ENCODE measurements at regions not wholly inside any gene's neighbourhood (a gene's known extent, or its start where the extent isn't known, plus 50 kb on each side); places are given as distances from the start of the nearest gene placed in this dataset.

DNA sequence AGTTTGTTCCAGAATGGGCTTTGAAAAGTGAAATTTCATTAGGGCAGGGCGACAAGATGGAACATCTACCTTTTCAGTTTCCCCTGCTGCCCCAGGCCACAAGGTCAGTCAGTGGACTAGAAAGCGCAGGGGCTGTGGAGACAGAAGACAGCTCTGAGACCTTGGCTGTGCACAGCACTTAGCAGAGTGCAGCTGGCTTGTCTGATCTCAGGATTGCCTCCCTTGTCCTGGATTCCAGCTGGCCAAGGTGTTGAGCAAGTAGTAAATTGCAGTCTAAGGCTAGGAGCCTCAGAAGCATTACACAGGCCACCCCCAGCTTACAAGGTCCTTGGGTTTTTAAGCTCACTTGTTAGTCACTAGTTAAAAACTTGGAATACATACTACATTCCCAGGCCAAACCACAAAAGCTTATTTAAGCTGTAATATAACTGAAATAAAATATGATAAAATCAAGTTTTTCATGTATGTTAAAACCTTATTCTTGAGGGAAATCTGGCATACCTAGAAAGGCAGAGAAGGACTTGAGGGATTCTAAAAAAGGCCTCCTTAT lies 67.3 kb upstream of the NPY start:
- Mint-ChIP-seq H3K27ac (no peak overlapping the region), H3K4me1 (ENCODE audit: low read depth) (no peaks in the 10 kb centered on the region), H3K27me3 (ENCODE audit: insufficient read depth) (no peaks in the 10 kb centered on the region; the same call in 1 of the 2 replicates), H3K4me3 (no peak overlapping the region), H3K9me3 (peaks cover 51% of the 10 kb centered on the region), H3K36me3 (ENCODE audit: low read depth) (no peaks in the 10 kb centered on the region)
- TF ChIP-seq CTCF (IDR thresholded peaks at IDR 0.05) = no peak
- no peak for DNase-seq

DNA sequence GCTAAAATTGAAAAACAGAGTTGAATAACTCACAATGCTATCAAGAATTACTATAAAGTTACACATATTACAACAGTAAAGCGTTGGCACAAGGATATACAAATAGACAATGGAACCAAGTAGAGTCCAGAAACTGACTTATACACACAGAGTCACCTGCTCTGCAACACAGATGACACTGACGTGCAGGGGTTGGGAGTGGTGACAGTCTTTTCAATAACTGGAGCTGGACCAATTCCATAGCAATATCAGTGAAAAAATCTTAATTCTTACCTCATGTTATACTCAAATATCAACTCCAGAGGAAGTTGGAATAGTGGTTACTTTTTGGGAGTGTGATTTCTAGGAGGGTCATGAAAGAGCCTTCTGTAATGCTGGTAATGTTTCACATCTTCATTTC lies 62.5 kb upstream of the NPY start:
- no peak for TF ChIP-seq CTCF (IDR thresholded peaks at IDR 0.05)
- Mint-ChIP-seq H3K4me3 (no peak overlapping the region), H3K36me3 (ENCODE audit: low read depth) (peaks cover 9% of the 10 kb centered on the region; the same call in 1 of the 2 replicates), H3K27me3 (ENCODE audit: insufficient read depth) (no peaks in the 10 kb centered on the region; the same call in 1 of the 2 replicates), H3K27ac (no peak overlapping the region), H3K4me1 (ENCODE audit: low read depth) (no peaks in the 10 kb centered on the region), H3K9me3 (peaks cover 54% of the 10 kb centered on the region)
- DNase-seq = no peak

DNA sequence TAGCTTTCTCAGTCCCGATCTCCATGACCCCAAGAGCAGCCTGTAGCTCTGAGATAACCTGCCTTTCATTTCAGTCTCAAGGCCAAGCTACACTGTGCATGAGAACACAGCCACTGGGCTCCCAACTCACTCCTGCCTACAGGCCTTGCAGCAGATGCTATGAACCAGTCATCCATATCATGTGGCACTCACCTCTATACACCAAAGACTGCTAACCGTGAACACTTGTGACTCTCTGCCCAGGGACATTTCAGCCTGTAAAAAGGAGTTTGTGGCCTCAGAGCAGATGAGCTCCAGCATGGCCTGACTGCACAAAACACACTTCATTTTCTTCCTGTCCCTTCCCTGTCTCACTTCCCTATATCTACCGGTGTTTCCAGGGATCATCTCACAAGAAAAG lies 56.9 kb upstream of the NPY start:
- Mint-ChIP-seq H3K9me3 (peaks cover 66% of the 10 kb centered on the region), H3K4me1 (ENCODE audit: low read depth) (no peaks in the 10 kb centered on the region), H3K27ac (no peak overlapping the region), H3K36me3 (ENCODE audit: low read depth) (peaks cover 9% of the 10 kb centered on the region; the same call in 1 of the 2 replicates), H3K27me3 (ENCODE audit: insufficient read depth) (no peaks in the 10 kb centered on the region; the same call in 1 of the 2 replicates), H3K4me3 (no peak overlapping the region)
- TF ChIP-seq CTCF (IDR thresholded peaks at IDR 0.05) = no peak
- DNase-seq = no peak

- H3K27me3 Mint-ChIP-seq (ENCODE audit: insufficient read depth) = no peaks in the 10 kb centered on the region; the same call in 1 of the 2 replicates
- H3K36me3 Mint-ChIP-seq (ENCODE audit: low read depth) = peaks cover 5% of the 10 kb centered on the region; the same call in 1 of the 2 replicates
- TF ChIP-seq CTCF (IDR thresholded peaks at IDR 0.05) = no peak
Observed at GRCh38 chr7:24227603-24228359, 56.2 kb upstream of the NPY start.

DNA sequence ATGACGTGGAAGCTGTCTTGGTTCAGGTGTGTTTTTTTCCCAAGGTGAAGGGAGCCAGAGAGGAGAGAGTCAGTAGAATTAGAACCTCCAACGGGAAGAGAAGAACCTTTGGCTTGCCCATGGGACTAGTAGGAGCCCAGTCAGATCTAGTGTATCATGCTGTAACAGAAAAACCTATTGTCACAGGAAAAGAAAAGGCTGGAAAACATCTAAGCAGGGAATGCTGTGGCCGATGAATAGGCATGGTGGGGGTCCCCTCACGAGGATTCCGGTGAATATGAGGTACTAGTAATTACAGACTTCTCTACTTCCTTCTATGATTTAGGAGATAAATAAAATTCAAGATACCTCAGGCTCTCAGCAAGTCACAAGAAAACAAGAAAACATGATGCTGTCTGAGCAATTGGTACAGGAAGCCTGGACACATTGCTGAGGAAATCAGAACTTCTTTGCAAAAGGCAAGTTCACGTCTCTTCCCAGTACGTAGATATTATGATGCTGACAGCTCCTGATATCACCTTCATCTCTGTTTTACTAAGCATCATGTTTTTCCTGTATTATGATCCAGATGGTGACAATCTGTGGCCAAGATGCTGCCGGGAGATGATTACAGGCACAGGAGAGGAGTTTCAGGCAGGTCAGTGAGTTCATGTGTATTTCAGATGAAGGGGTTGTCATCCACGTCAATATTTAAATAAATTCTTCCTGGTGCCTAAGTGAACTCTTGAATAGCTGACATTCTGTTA lies 54.3 kb upstream of the NPY start:
- TF ChIP-seq CTCF (IDR thresholded peaks at IDR 0.05) = no peak
- no peak overlapping the region for H3K4me3 Mint-ChIP-seq
- DNase-seq = no peak
- no peaks in the 10 kb centered on the region; the same call in 1 of the 2 replicates for H3K27me3 Mint-ChIP-seq (ENCODE audit: insufficient read depth)
- H3K27ac Mint-ChIP-seq = no peak overlapping the region
- H3K9me3 Mint-ChIP-seq = peaks cover 56% of the 10 kb centered on the region
- no peaks in the 10 kb centered on the region for H3K4me1 Mint-ChIP-seq (ENCODE audit: low read depth)
- no peaks in the 10 kb centered on the region for H3K36me3 Mint-ChIP-seq (ENCODE audit: low read depth)

More at GRCh38 chr7:24227603-24228359, 56.2 kb upstream of the NPY start:
- H3K4me1 Mint-ChIP-seq (ENCODE audit: low read depth) = no peaks in the 10 kb centered on the region
- no peak overlapping the region for H3K4me3 Mint-ChIP-seq
- H3K9me3 Mint-ChIP-seq = peaks cover 64% of the 10 kb centered on the region
- H3K27ac Mint-ChIP-seq = no peak overlapping the region
- DNase-seq = no peak
